ENCODE measurements at regions not wholly inside any gene's neighbourhood (a gene's known extent, or its start where the extent isn't known, plus 50 kb on each side); places are given as distances from the start of the nearest gene placed in this dataset.
A peak's percentile ranks its signal among the peaks of the same experiment; 100 is the strongest.

DNA sequence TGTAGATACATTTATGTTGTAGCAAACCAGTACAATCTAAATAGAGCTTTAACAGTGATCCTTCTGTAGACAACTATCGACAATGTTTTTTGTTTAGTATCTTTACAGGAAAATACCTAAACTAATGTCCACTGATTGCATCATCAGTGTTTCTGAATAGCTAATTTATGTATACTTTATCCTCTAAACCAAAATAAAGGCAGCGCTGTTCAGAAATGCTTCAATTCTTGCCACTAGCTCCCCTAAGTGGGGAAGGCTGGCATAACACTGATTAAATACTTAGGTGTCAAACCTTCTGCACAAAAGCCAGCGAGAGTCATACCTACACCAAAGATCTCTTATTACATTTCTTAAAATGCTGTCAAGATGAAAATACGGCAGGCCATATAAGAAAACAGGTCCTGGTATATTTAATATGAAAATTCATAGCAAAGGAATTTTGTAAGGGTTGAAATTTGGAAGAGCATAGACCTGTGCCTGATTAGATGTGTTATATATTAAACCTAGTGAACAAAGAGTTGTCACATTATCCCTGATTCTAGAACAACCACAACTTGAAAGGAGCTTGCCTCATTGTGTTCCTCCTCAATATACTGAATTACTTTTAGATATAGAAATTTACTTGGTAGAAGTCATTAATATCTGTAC, 1693.4 kb upstream of the SLC39A10 start:
- no peak for DNase-seq
- Mint-ChIP-seq H3K9me3 (peaks cover 0 to 10% (median 2%) of the 10 kb centered on the region in 6 donors), H3K4me3 (no peak overlapping the region)

GRCh38 chr2:193946806-193947205, 1710.2 kb upstream of the SLC39A10 start:
- H3K4me3 Mint-ChIP-seq: no peak overlapping the region
- H3K27me3 Mint-ChIP-seq (ENCODE audit: low read depth in 3 of 3): peaks cover 0 to 2% (median 0%) of the 10 kb centered on the region in 3 donors
- DNase-seq: no peak
- no peak overlapping the region for H3K27ac Mint-ChIP-seq
- no peaks in the 10 kb centered on the region for H3K4me1 Mint-ChIP-seq
- H3K9me3 Mint-ChIP-seq: peaks cover 0 to 7% (median 4%) of the 10 kb centered on the region in 6 donors
- H3K36me3 Mint-ChIP-seq: no peaks in the 10 kb centered on the region

More for the DNA sequence above, 1693.4 kb upstream of the SLC39A10 start:
- no peaks in the 10 kb centered on the region for H3K4me1 Mint-ChIP-seq
- H3K27me3 Mint-ChIP-seq (ENCODE audit: low read depth in 3 of 3): no peaks in the 10 kb centered on the region
- no peaks in the 10 kb centered on the region for H3K36me3 Mint-ChIP-seq
- no peak overlapping the region for H3K27ac Mint-ChIP-seq

- peaks cover 0 to 5% (median 2%) of the 10 kb centered on the region in 6 donors for H3K9me3 Mint-ChIP-seq
- no peaks in the 10 kb centered on the region for H3K36me3 Mint-ChIP-seq
- H3K27ac Mint-ChIP-seq: no peak overlapping the region
- no peak for DNase-seq
- H3K4me3 Mint-ChIP-seq: no peak overlapping the region
- H3K4me1 Mint-ChIP-seq: no peaks in the 10 kb centered on the region
- H3K27me3 Mint-ChIP-seq (ENCODE audit: low read depth in 3 of 3): peaks cover 0 to 2% (median 0%) of the 10 kb centered on the region in 3 donors
Measured at GRCh38 chr2:193943406-193943960, 1713.5 kb upstream of the SLC39A10 start.

- DNase-seq: no peak
- H3K27me3 Mint-ChIP-seq (ENCODE audit: low read depth in 3 of 3): peaks cover 0 to 2% (median 2%) of the 10 kb centered on the region in 3 donors
- H3K27ac Mint-ChIP-seq: no peak overlapping the region
- no peak overlapping the region for H3K4me3 Mint-ChIP-seq
- peaks cover 0 to 12% (median under 1%) of the 10 kb centered on the region in 6 donors for H3K9me3 Mint-ChIP-seq
- no peaks in the 10 kb centered on the region for H3K36me3 Mint-ChIP-seq
- H3K4me1 Mint-ChIP-seq: no peaks in the 10 kb centered on the region
Measured at GRCh38 chr2:193935114-193935513, 1721.9 kb upstream of the SLC39A10 start.

- H3K36me3 Mint-ChIP-seq: no peaks in the 10 kb centered on the region
- H3K4me3 Mint-ChIP-seq: no peak overlapping the region
- peaks cover 0 to 19% (median under 1%) of the 10 kb centered on the region in 6 donors for H3K9me3 Mint-ChIP-seq
- H3K4me1 Mint-ChIP-seq: no peaks in the 10 kb centered on the region
- no peak overlapping the region for H3K27ac Mint-ChIP-seq
- no peak for DNase-seq
- peaks cover 0 to 2% (median 0%) of the 10 kb centered on the region in 3 donors for H3K27me3 Mint-ChIP-seq (ENCODE audit: low read depth in 3 of 3)
Measured at GRCh38 chr2:193929131-193929530, 1727.9 kb upstream of the SLC39A10 start.

DNA sequence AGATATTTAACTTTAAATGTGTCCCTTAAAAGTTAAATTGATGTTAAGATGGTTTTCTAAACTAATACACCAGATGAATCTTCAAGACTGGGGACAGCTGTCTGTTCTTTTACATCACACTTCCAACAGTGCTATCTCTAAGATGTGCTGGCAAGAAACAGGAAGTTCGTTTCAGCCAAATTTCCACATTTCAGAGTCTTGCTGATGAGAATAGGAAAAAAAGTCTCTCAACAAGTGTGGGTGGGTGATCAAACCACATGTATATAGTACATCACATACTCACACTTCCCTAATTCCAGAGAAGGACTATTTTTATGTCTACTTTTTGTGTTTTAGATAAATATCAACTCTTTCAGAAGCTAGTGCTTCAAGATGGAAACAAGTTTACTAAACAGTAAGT, 1712.8 kb upstream of the TMEFF2 start:
- Mint-ChIP-seq H3K27me3 (ENCODE audit: low read depth in 3 of 3) (peaks cover 0 to 2% (median 0%) of the 10 kb centered on the region in 3 donors), H3K4me3 (no peak overlapping the region), H3K4me1 (no peaks in the 10 kb centered on the region), H3K27ac (no peak overlapping the region), H3K36me3 (no peaks in the 10 kb centered on the region), H3K9me3 (peaks cover 0 to 14% (median 2%) of the 10 kb centered on the region in 6 donors)
- no peak for DNase-seq

DNA sequence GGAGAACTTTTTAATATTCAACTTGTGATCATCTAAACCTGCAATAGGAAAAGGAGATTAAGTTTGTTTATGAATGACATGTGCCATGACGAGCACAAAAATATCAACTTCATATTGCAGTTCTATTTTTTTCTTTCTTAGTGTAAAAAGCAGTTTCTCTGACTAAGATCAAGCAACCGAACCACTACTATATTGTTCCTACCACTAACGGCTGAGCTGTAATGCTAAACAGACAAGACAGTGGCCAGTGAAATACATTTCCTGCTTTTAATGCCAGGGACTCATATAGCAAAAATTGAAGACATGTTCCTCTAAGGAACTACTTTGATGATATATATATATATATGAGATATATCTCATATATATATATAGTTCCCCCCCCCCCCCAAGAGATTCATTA, 1705.6 kb upstream of the TMEFF2 start:
- Mint-ChIP-seq H3K9me3 (peaks cover 0 to 7% (median under 1%) of the 10 kb centered on the region in 6 donors), H3K4me1 (peaks cover 0 to 4% of the 10 kb centered on the region in 2 donors), H3K27me3 (ENCODE audit: low read depth in 3 of 3) (peaks cover 0 to 5% (median 0%) of the 10 kb centered on the region in 3 donors), H3K36me3 (no peaks in the 10 kb centered on the region), H3K4me3 (no peak overlapping the region), H3K27ac (no peak overlapping the region)
- DNase-seq: no peak

DNA sequence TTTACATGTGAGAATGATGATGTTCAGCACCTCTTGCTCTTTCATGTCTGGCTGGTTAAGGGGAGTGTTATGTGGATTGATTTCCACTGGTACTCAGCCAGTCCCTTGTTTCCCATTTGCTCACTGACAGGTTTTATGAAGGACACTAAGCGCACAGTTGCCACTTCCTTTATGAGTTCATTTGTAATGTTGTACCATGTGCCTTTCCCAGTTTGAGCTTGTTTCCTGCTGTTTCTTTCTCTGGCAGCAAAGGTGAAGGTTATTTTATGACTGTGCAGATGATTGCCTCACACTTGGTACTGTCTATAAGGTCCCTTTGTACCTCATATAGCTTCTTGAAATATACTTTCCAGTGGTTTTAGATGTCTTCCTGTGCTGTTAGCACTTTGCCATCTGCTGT, 1700.5 kb upstream of the TMEFF2 start:
- Mint-ChIP-seq H3K27ac (peak overlapping the region in 1 of 6 donors; percentile 38), H3K27me3 (ENCODE audit: low read depth in 3 of 3) (peaks cover 0 to 2% (median 0%) of the 10 kb centered on the region in 3 donors), H3K9me3 (peaks cover 0 to 7% (median 4%) of the 10 kb centered on the region in 6 donors), H3K36me3 (no peaks in the 10 kb centered on the region), H3K4me3 (peak overlapping the region in 1 of 5 donors; percentile 23), H3K4me1 (peaks cover 0 to 23% of the 10 kb centered on the region in 2 donors)
- peak in 1 of 3 donors; percentile 2 for DNase-seq

DNA sequence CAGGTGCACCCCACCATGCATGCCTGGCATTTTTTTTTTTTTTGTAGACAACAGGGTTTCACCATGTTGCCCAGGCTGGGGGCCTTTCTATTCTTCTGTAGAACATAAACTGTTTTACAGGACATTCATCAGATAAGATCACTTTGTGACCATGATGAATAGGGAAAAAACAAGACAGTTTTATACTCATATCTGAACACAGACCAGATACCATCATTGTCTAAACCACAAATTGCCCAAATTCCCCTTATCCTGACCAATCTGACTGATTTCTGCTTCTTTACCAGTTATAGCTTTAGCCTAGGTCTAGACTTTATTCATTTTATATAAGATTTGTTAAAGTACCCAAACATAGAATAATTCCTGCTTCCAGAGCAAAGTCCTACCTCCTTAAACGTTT, 1699.3 kb upstream of the TMEFF2 start:
- DNase-seq: no peak
- H3K4me1 Mint-ChIP-seq: peaks cover 0 to 25% of the 10 kb centered on the region in 2 donors
- H3K4me3 Mint-ChIP-seq: no peak overlapping the region
- H3K27ac Mint-ChIP-seq: no peak overlapping the region
- peaks cover 0 to 2% (median 0%) of the 10 kb centered on the region in 3 donors for H3K27me3 Mint-ChIP-seq (ENCODE audit: low read depth in 3 of 3)
- H3K9me3 Mint-ChIP-seq: peaks cover 0 to 11% (median 6%) of the 10 kb centered on the region in 6 donors
- no peaks in the 10 kb centered on the region for H3K36me3 Mint-ChIP-seq

DNA sequence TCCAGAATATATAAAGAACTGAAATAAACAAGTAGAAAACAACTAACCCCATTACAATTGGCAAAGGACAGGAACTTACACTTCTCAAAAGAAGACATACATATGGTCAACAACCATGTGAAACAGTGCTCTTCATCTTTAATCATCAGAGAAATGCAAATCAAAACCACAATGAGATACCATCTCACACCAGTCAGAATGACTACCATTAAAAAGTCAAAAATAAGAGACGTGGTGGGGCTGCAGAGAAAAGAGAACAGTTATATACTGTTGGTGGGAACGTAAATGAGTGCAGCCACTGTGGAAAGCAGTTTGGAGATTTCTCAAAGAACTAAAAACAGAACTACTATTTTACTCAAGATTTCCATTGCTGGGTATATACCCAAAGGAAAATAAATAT, 1696.3 kb upstream of the TMEFF2 start:
- no peaks in the 10 kb centered on the region for H3K36me3 Mint-ChIP-seq
- peaks cover 5 to 15% (median 7%) of the 10 kb centered on the region in 6 donors for H3K9me3 Mint-ChIP-seq
- no peak overlapping the region for H3K4me3 Mint-ChIP-seq
- DNase-seq: no peak
- H3K27ac Mint-ChIP-seq: no peak overlapping the region
- no peaks in the 10 kb centered on the region for H3K27me3 Mint-ChIP-seq (ENCODE audit: low read depth in 3 of 3)
- peaks cover 0 to 25% of the 10 kb centered on the region in 2 donors for H3K4me1 Mint-ChIP-seq

DNA sequence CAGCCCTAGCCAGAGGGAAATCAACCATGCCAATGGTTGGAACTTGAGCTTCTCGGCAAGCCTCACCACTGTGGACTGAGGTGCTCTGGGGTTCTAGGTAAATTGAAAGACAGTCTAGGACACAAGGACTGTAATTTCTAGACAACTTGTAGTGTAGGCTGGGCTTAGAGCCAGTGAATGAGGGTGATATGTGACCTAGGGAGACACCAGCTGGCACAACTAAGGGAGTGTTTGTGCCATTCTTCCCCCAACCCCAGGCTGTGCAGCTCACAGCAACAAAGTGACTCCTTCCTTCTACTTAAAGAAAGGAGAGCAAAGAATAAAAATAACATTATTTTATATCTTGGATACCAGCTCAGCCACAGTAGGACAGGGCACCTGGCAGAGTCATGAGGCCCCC, 1690.7 kb upstream of the TMEFF2 start:
- no peaks in the 10 kb centered on the region for H3K27me3 Mint-ChIP-seq (ENCODE audit: low read depth in 3 of 3)
- H3K36me3 Mint-ChIP-seq: no peaks in the 10 kb centered on the region
- peaks cover 10 to 32% (median 18%) of the 10 kb centered on the region in 6 donors for H3K9me3 Mint-ChIP-seq
- no peak overlapping the region for H3K27ac Mint-ChIP-seq
- no peak overlapping the region for H3K4me3 Mint-ChIP-seq
- H3K4me1 Mint-ChIP-seq: peaks cover 0 to 5% of the 10 kb centered on the region in 2 donors
- DNase-seq: no peak

DNA sequence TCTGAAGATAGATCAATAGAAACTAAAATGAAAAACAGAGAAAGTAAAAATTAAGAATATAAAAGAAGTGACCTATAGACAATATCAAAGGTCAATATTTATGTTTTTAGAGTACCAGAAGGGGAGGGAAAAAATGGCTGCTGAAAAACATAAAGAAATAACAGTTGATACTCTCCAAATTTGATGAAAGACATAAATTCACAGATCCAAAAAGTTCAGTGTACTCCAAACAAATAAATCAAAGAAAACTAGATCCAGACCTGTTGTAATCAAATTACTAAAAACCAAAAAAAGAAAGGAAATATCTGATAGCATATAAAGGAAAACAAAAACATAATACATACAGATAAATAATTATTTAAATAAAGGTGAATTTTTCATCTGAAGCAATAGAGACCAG, 1689.1 kb upstream of the TMEFF2 start:
- DNase-seq: no peak
- H3K36me3 Mint-ChIP-seq: no peaks in the 10 kb centered on the region
- no peak overlapping the region for H3K4me3 Mint-ChIP-seq
- no peaks in the 10 kb centered on the region for H3K4me1 Mint-ChIP-seq
- H3K27ac Mint-ChIP-seq: no peak overlapping the region
- peaks cover 8 to 28% (median 14%) of the 10 kb centered on the region in 6 donors for H3K9me3 Mint-ChIP-seq
- no peaks in the 10 kb centered on the region for H3K27me3 Mint-ChIP-seq (ENCODE audit: low read depth in 3 of 3)

- H3K36me3 Mint-ChIP-seq: no peaks in the 10 kb centered on the region
- H3K27me3 Mint-ChIP-seq (ENCODE audit: low read depth in 3 of 3): no peaks in the 10 kb centered on the region
Measured at GRCh38 chr2:193876980-193877379, 1682.2 kb upstream of the TMEFF2 start.

GRCh38 chr2:193869564-193869963, 1674.8 kb upstream of the TMEFF2 start:
- no peak overlapping the region for H3K27ac Mint-ChIP-seq
- no peak overlapping the region for H3K4me3 Mint-ChIP-seq
- H3K36me3 Mint-ChIP-seq: no peaks in the 10 kb centered on the region
- H3K9me3 Mint-ChIP-seq: peaks cover 1 to 26% (median 8%) of the 10 kb centered on the region in 6 donors
- DNase-seq: no peak
- H3K4me1 Mint-ChIP-seq: no peaks in the 10 kb centered on the region
- H3K27me3 Mint-ChIP-seq (ENCODE audit: low read depth in 3 of 3): peaks cover 0 to 2% (median 0%) of the 10 kb centered on the region in 3 donors

More at GRCh38 chr2:193876980-193877379, 1682.2 kb upstream of the TMEFF2 start:
- Mint-ChIP-seq H3K4me1 (no peaks in the 10 kb centered on the region), H3K4me3 (no peak overlapping the region), H3K27ac (no peak overlapping the region), H3K9me3 (peaks cover 2 to 9% (median 7%) of the 10 kb centered on the region in 6 donors)
- no peak for DNase-seq

All from immature natural killer cell (primary cell).